Mesothelial cell of epicardium (in vitro differentiated cells): ENCODE measurements at regions not wholly inside any gene's neighbourhood (a gene's known extent, or its start where the extent isn't known, plus 50 kb on each side); places are given as distances from the start of the nearest gene placed in this dataset.

Experiments used
- DNase-seq, 2 experiments: peaks; one replicate each; pipeline ENCODE4 v3.0.0; 2021; ENCODE audit warnings: low spot score in 2 of 2; ENCODE audit not compliant: unreplicated experiment in 2 of 2
- H3K27ac Mint-ChIP-seq: 2 replicates; pipeline ENCODE4 v1.8.0; 2021; ENCODE audit warnings: mixed read lengths
- H3K27me3 Mint-ChIP-seq: 2 replicates; pipeline ENCODE4 v1.8.0; 2021; ENCODE audit warnings: low read depth, mixed read lengths
- H3K36me3 Mint-ChIP-seq: 2 replicates; pipeline ENCODE4 v1.8.0; 2021; ENCODE audit warnings: mixed read lengths
- H3K4me1 Mint-ChIP-seq: 2 replicates; pipeline ENCODE4 v1.8.0; 2021; ENCODE audit warnings: mixed read lengths
- H3K4me3 Mint-ChIP-seq: 2 replicates; pipeline ENCODE4 v1.8.0; 2021; ENCODE audit warnings: mild to moderate bottlenecking, moderate library complexity, mixed read lengths
- H3K9me3 Mint-ChIP-seq: 2 replicates; pipeline ENCODE4 v1.8.0; 2021; ENCODE audit warnings: mixed read lengths
- CTCF ChIP-seq: fragments of 200-600 bp; sonication (generic); IDR thresholded peaks from one replicate; pipeline ENCODE4 v1.5.0; 2021; ENCODE audit warnings: antibody characterized with exemption; ENCODE audit not compliant: unreplicated experiment

DNA sequence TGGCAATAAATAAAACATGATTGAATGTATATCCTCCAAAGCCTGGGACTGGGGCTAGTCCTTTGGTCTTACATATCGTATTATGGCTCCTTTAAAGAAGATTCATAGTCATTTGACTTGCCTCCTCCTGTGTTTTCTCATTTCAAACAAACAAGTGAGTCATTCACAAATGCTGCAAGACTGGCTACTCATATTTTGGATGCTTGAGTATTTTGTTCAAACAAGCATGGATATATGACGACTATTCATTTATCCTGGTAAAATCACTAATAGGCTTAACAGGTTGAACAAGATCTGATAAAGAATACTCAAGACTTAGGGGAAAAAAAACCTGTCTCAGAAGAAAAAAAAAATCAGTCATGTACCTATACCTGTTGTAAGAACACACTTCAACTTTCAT, 111.1 kb upstream of the CCDC28A start:
- Mint-ChIP-seq H3K4me3 (no peak overlapping the region), H3K36me3 (no peaks in the 10 kb centered on the region), H3K27ac (peak overlapping the region; percentile 12), H3K27me3 (no peaks in the 10 kb centered on the region), H3K9me3 (no peaks in the 10 kb centered on the region), H3K4me1 (peaks cover 13% of the 10 kb centered on the region)
- no peak for DNase-seq
- no peak for TF ChIP-seq CTCF

- DNase-seq = no peak
- Mint-ChIP-seq H3K9me3 (no peaks in the 10 kb centered on the region), H3K4me1 (peaks cover 16% of the 10 kb centered on the region), H3K36me3 (no peaks in the 10 kb centered on the region), H3K4me3 (no peak overlapping the region), H3K27me3 (no peaks in the 10 kb centered on the region), H3K27ac (no peak overlapping the region)
- no peak for TF ChIP-seq CTCF
Measured at GRCh38 chr6:138663892-138664291, 109.7 kb upstream of the CCDC28A start.

- H3K27ac Mint-ChIP-seq = no peak overlapping the region
- H3K4me1 Mint-ChIP-seq = peaks cover 16% of the 10 kb centered on the region
- H3K9me3 Mint-ChIP-seq = no peaks in the 10 kb centered on the region
- H3K4me3 Mint-ChIP-seq = no peak overlapping the region
- no peaks in the 10 kb centered on the region for H3K27me3 Mint-ChIP-seq
- no peaks in the 10 kb centered on the region for H3K36me3 Mint-ChIP-seq
- TF ChIP-seq CTCF = no peak
- DNase-seq = no peak
Measured at GRCh38 chr6:138664745-138665144, 108.8 kb upstream of the CCDC28A start.

GRCh38 chr6:138666636-138667035, 106.9 kb upstream of the CCDC28A start:
- no peak overlapping the region for H3K4me3 Mint-ChIP-seq
- no peaks in the 10 kb centered on the region for H3K9me3 Mint-ChIP-seq
- DNase-seq = no peak
- H3K36me3 Mint-ChIP-seq = no peaks in the 10 kb centered on the region
- no peak overlapping the region for H3K27ac Mint-ChIP-seq
- no peak for TF ChIP-seq CTCF
- peaks cover 17% of the 10 kb centered on the region for H3K4me1 Mint-ChIP-seq
- H3K27me3 Mint-ChIP-seq = no peaks in the 10 kb centered on the region

- H3K4me3 Mint-ChIP-seq = no peak overlapping the region
- H3K4me1 Mint-ChIP-seq = peaks cover 22% of the 10 kb centered on the region
- TF ChIP-seq CTCF = no peak
- H3K36me3 Mint-ChIP-seq = no peaks in the 10 kb centered on the region
- no peaks in the 10 kb centered on the region for H3K27me3 Mint-ChIP-seq
- DNase-seq = no peak
- peak overlapping the region; percentile 22 for H3K27ac Mint-ChIP-seq
- H3K9me3 Mint-ChIP-seq = no peaks in the 10 kb centered on the region
Measured at GRCh38 chr6:138667408-138667807, 106.2 kb upstream of the CCDC28A start.

DNA sequence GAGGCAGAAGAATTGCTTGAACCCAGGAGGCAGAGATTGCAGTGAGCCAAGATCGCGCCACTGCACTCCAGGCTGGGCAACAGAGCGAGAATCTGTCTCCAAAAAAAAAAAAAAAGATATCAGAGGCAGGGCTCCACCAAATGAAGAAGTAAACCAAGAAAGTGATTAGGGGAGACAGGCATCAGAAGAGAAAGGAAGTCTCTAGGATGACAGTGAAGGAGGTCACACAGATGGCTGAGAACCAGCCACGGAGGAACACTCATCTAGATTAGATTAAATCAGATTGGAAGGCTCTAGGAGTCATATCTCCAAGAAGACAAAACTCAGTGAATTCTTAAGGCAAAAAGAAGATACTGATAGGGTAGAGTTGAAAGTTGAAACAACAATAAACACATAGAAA, 102.2 kb upstream of the CCDC28A start:
- no peaks in the 10 kb centered on the region for H3K9me3 Mint-ChIP-seq
- no peak for DNase-seq
- no peak overlapping the region for H3K27ac Mint-ChIP-seq
- H3K36me3 Mint-ChIP-seq = no peaks in the 10 kb centered on the region
- H3K27me3 Mint-ChIP-seq = no peaks in the 10 kb centered on the region
- H3K4me1 Mint-ChIP-seq = peaks cover 29% of the 10 kb centered on the region
- no peak overlapping the region for H3K4me3 Mint-ChIP-seq
- TF ChIP-seq CTCF = no peak
